K562 (cell line): ENCODE measurements at regions not wholly inside any gene's neighbourhood (a gene's known extent, or its start where the extent isn't known, plus 50 kb on each side); places are given as distances from the start of the nearest gene placed in this dataset.

Experiments
- ATF4 ChIP-seq: fragments of 450-650 bp; formaldehyde crosslinking; IDR thresholded peaks from 2 replicates; pipeline ENCODE4 v1.4.0; 2022; ENCODE audit warnings: mild to moderate bottlenecking, moderate library complexity
- CREM ChIP-seq: IDR thresholded peaks from 2 replicates; pipeline ENCODE4 v1.6.1; 2014; ENCODE audit warnings: antibody characterized with exemption, low read depth
- CTBP1 ChIP-seq: fragments of 450-650 bp; IDR thresholded peaks from 2 replicates; pipeline ENCODE4 v1.6.1; 2016; ENCODE audit warnings: borderline replicate concordance
- DDX20 ChIP-seq: fragments of 450-650 bp; IDR thresholded peaks from 2 replicates; pipeline ENCODE4 v1.6.1; 2016; ENCODE audit warnings: missing genetic modification characterization, low read depth, mild to moderate bottlenecking, missing compliant biosample characterization, moderate library complexity
- HSF4 ChIP-seq: fragments of 250-450 bp; sonication (Bioruptor Pico); IDR thresholded peaks from 2 replicates; pipeline ENCODE4 v2.1.2; 2022; ENCODE audit warnings: mild to moderate bottlenecking, moderate library complexity, borderline replicate concordance
- JUND ChIP-seq, 2 experiments: IDR thresholded peaks; 2 replicates in 1 of 2; 3 replicates in 1 of 2; pipeline ENCODE4 v1.6.1; 2011; ENCODE audit warnings: borderline replicate concordance in 2 of 2, low read depth in 2 of 2, low read length in 2 of 2, improper control_type of control experiment in 1 of 2, missing biosample characterization in 1 of 2, missing genetic modification characterization in 1 of 2, missing genetic modification reagents in 1 of 2
- MEF2A ChIP-seq: IDR thresholded peaks from 2 replicates; pipeline ENCODE4 v1.6.1; 2011; ENCODE audit warnings: low read depth, mild to moderate bottlenecking, low read length, moderate library complexity; ENCODE audit not compliant: control insufficient read depth
- MLLT1 ChIP-seq, 2 experiments: fragments of 450-650 bp; IDR thresholded peaks; 2 replicates each; pipeline ENCODE4 v1.6.1; 2016
- MTA1 ChIP-seq: fragments of 450-650 bp; IDR thresholded peaks from 2 replicates; pipeline ENCODE4 v1.6.1; 2017; ENCODE audit warnings: borderline replicate concordance
- PATZ1 ChIP-seq: fragments of 250-450 bp; sonication (Bioruptor Pico); IDR thresholded peaks from 2 replicates; pipeline ENCODE4 v1.5.0; 2020; ENCODE audit warnings: mild to moderate bottlenecking, borderline replicate concordance
- POLR2A ChIP-seq: fragments of 450-650 bp; conservative IDR thresholded peaks from 2 replicates; pipeline ENCODE4 v1.6.1; 2016
- POLR2G ChIP-seq: fragments of 200-400 bp; formaldehyde crosslinking; IDR thresholded peaks from 2 replicates; pipeline ENCODE4 v1.6.1; 2017; ENCODE audit warnings: low read depth, mild to moderate bottlenecking, antibody characterized with exemption, low read length, moderate library complexity
- PRPF4 ChIP-seq: fragments of 200-400 bp; formaldehyde crosslinking; IDR thresholded peaks from one replicate; pipeline ENCODE4 v1.6.1; 2017; ENCODE audit warnings: low read length, low read depth, mild to moderate bottlenecking; ENCODE audit not compliant: insufficient read depth, poor library complexity, severe bottlenecking
- SMARCE1 ChIP-seq: fragments of 450-650 bp; IDR thresholded peaks from 2 replicates; pipeline ENCODE4 v1.7.1; 2016; ENCODE audit warnings: mild to moderate bottlenecking
- SPI1 ChIP-seq: IDR thresholded peaks from 2 replicates; pipeline ENCODE4 v1.6.1; 2011; ENCODE audit warnings: low read depth, low read length, control low read depth, borderline replicate concordance
- SUPT5H ChIP-seq: fragments of 450-650 bp; IDR thresholded peaks from 2 replicates; pipeline ENCODE4 v1.6.1; 2016
- TAL1 ChIP-seq: fragments of 450-650 bp; IDR thresholded peaks from 2 replicates; pipeline ENCODE4 v1.6.1; 2016; ENCODE audit warnings: mild to moderate bottlenecking
- TEAD4 ChIP-seq, 2 experiments: sonication (generic) in 1 of 2; formaldehyde crosslinking in 1 of 2; IDR thresholded peaks; 2 replicates each; pipeline versions ENCODE4 v1.6.1 to v1.8.0; 2012 to 2022; ENCODE audit warnings: borderline replicate concordance in 1 of 2, inconsistent platforms in 1 of 2, low read length in 1 of 2, mild to moderate bottlenecking in 1 of 2, missing genetic modification reagents in 1 of 2
- TRIM24 ChIP-seq, 2 experiments: fragments of 450-650 bp; IDR thresholded peaks; 2 replicates each; pipeline ENCODE4 v1.6.1; 2016
- TRIM28 ChIP-seq: fragments of 450-650 bp; IDR thresholded peaks from 2 replicates; pipeline ENCODE4 v1.6.1; 2017
- ZC3H4 ChIP-seq: sonication (generic); formaldehyde crosslinking; IDR thresholded peaks from 2 replicates; pipeline ENCODE4 v1.9.0; 2021; ENCODE audit warnings: missing genetic modification reagents, borderline replicate concordance
- ZNF143 ChIP-seq: sonication (generic); formaldehyde crosslinking; IDR thresholded peaks from 2 replicates; pipeline ENCODE4 v1.9.0; 2022; ENCODE audit warnings: mild to moderate bottlenecking, missing genetic modification reagents
- ZNF224 ChIP-seq: sonication (generic); formaldehyde crosslinking; IDR thresholded peaks from 2 replicates; pipeline ENCODE4 v1.8.0; 2022; ENCODE audit warnings: mild to moderate bottlenecking, missing genetic modification reagents
- ZNF316 ChIP-seq: fragments of 450-650 bp; IDR thresholded peaks from 2 replicates; pipeline ENCODE4 v1.6.1; 2016
- ZNF561 ChIP-seq: fragments of 450-650 bp; formaldehyde crosslinking; conservative IDR thresholded peaks from 2 replicates; pipeline ENCODE4 v1.4.0; 2020; ENCODE audit warnings: mild to moderate bottlenecking, moderate library complexity
- ZNF785 ChIP-seq: fragments of 250-450 bp; sonication (Bioruptor Pico); IDR thresholded peaks from 2 replicates; pipeline ENCODE4 v1.4.0; 2020; ENCODE audit warnings: mild to moderate bottlenecking

GRCh38 chr20:53677447-53678314, 84.0 kb upstream of the ZNF217 start (continued):
- TF ChIP-seq JUND (IDR thresholded peaks at IDR 0.05; ENCODE audit: borderline replicate concordance, low read depth, low read length): no peak; the same call in 1 of the 2 replicates
- peak; percentile 58; the same call in 1 of the 3 replicates for TF ChIP-seq JUND (tag; IDR thresholded peaks at IDR 0.05; ENCODE audit: borderline replicate concordance, low read depth, low read length)
- TF ChIP-seq HSF4 (CRISPR knock-in tag): no peak
- no peak for TF ChIP-seq ZNF561
- TF ChIP-seq TEAD4 (IDR thresholded peaks at IDR 0.05; ENCODE audit: low read length): peak; percentile 66
- no peak for TF ChIP-seq TEAD4 (CRISPR knock-in tag; IDR thresholded peaks at IDR 0.05; ENCODE audit: borderline replicate concordance)
- no peak for TF ChIP-seq DDX20 (tag)
- TF ChIP-seq MTA1: peak; percentile 66
- no peak for TF ChIP-seq ZNF224
- TF ChIP-seq SMARCE1: peak; percentile 68
- TF ChIP-seq ZNF316: no peak
- no peak for TF ChIP-seq ZNF785 (CRISPR knock-in tag)
- peak; percentile 38; the same call in 1 of the 2 replicates for TF ChIP-seq TAL1
- TF ChIP-seq MEF2A: no peak
- peak; percentile 48; the same call in 1 of the 2 replicates for TF ChIP-seq CREM
- TF ChIP-seq SPI1: no peak
- peak; percentile 66; the same call in 1 of the 2 replicates for TF ChIP-seq CTBP1
- TF ChIP-seq TRIM24 (IDR thresholded peaks at IDR 0.05): peak; percentile 82 to 89
- no peak for TF ChIP-seq ATF4
- TF ChIP-seq POLR2A: peak; percentile 66
- no peak for TF ChIP-seq PATZ1 (CRISPR knock-in tag)
- TF ChIP-seq SUPT5H: peak; percentile 57
- TF ChIP-seq POLR2G: peak; percentile 43
- TF ChIP-seq ZNF143 (CRISPR knock-in tag): no peak
- peak in 1 of 2 experiments; percentile 61; a peak in 2 of 4 replicates for TF ChIP-seq MLLT1 (IDR thresholded peaks at IDR 0.05)
- no peak for TF ChIP-seq PRPF4
- peak; percentile 70; the same call in 1 of the 2 replicates for TF ChIP-seq TRIM28
- TF ChIP-seq ZC3H4 (CRISPR knock-in tag): no peak
